ENCODE measurements at regions not wholly inside any gene's neighbourhood (a gene's known extent, or its start where the extent isn't known, plus 50 kb on each side); places are given as distances from the start of the nearest gene placed in this dataset.
"Not testable (repeated sequence)": the region's sequence is repeated elsewhere in the genome, so short reads cannot be mapped to it uniquely, and the experiment has no call there.

DNA sequence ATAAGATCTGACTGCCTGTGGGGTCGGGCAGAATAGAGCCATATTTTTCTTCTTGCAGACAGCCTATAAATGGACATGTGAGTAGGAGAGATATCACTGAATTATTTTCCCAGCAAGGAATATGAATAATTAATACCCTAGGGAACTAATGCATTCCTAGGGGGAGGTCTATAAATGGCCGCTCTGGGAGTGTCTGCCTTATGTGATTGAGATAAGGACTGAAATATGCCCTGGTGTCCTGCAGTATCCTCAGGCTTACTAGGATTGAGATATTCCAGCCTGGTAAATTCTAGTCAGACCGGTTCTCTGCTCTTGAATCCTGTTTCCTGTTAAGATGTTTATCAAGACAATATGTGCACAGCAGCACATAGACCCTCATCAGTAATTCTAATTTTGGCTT, 1399.4 kb downstream of the GATA3 start:
- DNase-seq; H3K36me3 Mint-ChIP-seq; H3K27ac Mint-ChIP-seq; POLR2A ChIA-PET; H3K9me3 Mint-ChIP-seq; H3K4me1 Mint-ChIP-seq; ATAC-seq (ENCODE audit: low read depth); H3K27me3 Mint-ChIP-seq; H3K4me3 Mint-ChIP-seq: not testable (repeated sequence)

DNA sequence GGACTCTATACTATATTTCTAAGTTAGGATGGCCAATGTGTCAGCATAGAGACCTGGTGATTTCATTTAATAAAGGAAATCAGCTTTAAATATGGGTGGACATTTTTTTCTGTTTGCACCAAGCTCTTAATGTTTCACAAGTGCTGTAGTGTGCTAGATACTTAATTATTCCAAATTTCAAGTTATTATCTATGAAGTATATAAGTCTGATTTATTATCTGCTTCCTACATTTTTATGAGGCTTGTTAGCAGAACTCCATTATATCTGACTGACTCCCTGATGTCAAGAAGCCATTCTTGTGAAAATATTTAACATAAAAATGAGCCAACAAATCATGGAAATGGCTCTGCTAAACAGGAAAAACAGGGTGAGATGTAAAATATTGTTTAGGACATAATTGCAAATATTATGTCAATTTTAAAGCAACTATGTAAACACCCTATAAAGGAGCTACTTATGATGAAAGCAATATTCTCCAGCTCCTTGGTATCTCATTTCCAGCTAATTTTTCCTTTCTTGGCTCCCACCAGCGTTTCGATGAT, 1415.2 kb downstream of the GATA3 start:
- ATAC-seq (ENCODE audit: low read depth) (no peak), DNase-seq (no peak)
- H3K27me3 Mint-ChIP-seq, result peaks cover 1% of the 10 kb centered on the region
- H3K4me1 Mint-ChIP-seq, result no peaks in the 10 kb centered on the region
- POLR2A ChIA-PET, result no interaction called here
- no peak overlapping the region for H3K27ac Mint-ChIP-seq
- no peak overlapping the region for H3K4me3 Mint-ChIP-seq
- no peaks in the 10 kb centered on the region for H3K9me3 Mint-ChIP-seq
- H3K36me3 Mint-ChIP-seq, result no peaks in the 10 kb centered on the region

DNA sequence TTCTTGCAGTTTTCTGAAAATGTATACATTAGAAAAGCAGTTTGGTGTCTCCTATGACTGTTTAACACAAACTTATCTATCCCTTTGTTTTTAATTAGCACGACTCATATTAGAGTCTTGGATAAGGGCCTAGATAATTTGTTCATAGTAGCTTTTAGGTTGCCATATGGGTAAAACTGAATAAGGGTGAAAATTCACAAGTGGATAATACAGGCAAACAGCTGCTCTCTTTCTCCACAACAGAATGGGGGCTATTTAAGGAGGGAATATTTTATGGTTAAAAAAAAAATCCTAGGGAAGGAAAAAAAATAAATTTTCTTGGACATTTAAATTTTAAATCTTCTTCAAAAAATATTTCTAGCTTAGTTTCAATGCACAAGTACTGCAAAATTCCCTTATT, 1416.1 kb downstream of the GATA3 start:
- Mint-ChIP-seq H3K27me3 (no peaks in the 10 kb centered on the region), H3K4me1 (no peaks in the 10 kb centered on the region), H3K9me3 (no peaks in the 10 kb centered on the region), H3K27ac (no peak overlapping the region), H3K4me3 (no peak overlapping the region), H3K36me3 (no peaks in the 10 kb centered on the region)
- DNase-seq (no peak), ATAC-seq (ENCODE audit: low read depth) (no peak)
- POLR2A ChIA-PET, result no interaction called here

DNA sequence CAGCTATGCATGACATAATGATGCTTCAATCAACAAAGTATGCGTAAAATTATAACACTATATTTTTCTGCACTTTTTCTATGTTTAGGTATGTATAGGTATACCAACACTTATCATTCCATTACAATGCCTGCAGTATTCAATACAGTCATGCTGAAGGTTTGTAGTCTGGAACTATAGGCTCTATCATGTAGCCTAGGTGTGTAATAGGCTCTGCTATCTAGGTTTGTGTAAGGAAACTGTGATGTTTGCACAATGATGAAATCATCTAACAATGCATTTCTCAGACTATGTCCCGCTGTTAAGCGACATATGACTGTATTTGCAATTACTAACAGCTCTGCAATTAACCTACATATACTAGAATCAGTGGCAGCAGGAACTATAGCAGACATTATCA, 1447.5 kb downstream of the GATA3 start:
- H3K27ac Mint-ChIP-seq, result no peak overlapping the region
- H3K4me3 Mint-ChIP-seq, result no peak overlapping the region
- POLR2A ChIA-PET, result no interaction called here
- H3K9me3 Mint-ChIP-seq, result no peaks in the 10 kb centered on the region
- DNase-seq (no peak), ATAC-seq (ENCODE audit: low read depth) (no peak)
- no peaks in the 10 kb centered on the region for H3K27me3 Mint-ChIP-seq
- no peaks in the 10 kb centered on the region for H3K36me3 Mint-ChIP-seq
- no peaks in the 10 kb centered on the region for H3K4me1 Mint-ChIP-seq

DNA sequence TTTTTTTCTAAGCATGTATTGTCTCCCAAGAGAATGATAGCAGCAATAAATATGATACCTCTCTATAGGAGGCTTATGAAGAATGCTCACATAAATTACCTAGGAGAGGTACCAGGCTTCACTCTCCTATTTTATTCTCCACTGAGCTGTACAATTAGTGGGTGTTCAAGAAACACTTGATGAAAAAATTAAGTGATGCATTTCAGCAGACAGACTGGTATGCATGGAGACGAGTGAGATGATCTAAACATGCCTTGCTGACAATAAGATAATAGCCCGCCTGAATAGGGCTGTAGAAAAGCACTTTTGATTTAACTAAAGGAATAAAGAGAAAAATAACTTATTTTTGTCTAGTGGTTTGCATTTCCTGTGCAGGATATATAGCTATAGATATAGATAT, 1449.7 kb downstream of the GATA3 start:
- Mint-ChIP-seq H3K27ac (no peak overlapping the region), H3K4me3 (no peak overlapping the region), H3K36me3 (no peaks in the 10 kb centered on the region), H3K27me3 (no peaks in the 10 kb centered on the region), H3K9me3 (no peaks in the 10 kb centered on the region), H3K4me1 (no peaks in the 10 kb centered on the region)
- DNase-seq, result no peak
- no peak for ATAC-seq (ENCODE audit: low read depth)
- POLR2A ChIA-PET, result no interaction called here

DNA sequence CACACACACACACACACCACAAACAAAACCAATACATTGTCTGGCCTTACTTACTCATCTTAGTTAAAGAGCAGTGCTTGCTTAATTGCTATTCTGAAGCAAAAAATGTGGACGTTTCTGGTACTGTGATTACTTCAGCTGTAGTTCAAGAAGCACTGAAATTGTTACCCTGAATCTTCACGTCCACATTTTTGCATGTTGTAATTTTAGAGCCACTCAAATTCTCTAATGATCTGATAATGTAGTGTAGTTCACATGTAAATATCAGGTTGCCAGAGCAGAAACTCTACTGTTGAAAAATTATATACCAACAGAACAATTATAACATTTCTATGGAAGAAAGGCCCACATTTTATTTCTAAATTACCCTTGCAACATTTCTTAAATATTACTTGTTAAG, 1451.1 kb downstream of the GATA3 start:
- H3K27ac Mint-ChIP-seq, result no peak overlapping the region
- no peaks in the 10 kb centered on the region for H3K27me3 Mint-ChIP-seq
- no peak overlapping the region for H3K4me3 Mint-ChIP-seq
- H3K4me1 Mint-ChIP-seq, result no peaks in the 10 kb centered on the region
- no peaks in the 10 kb centered on the region for H3K36me3 Mint-ChIP-seq
- H3K9me3 Mint-ChIP-seq, result no peaks in the 10 kb centered on the region
- ATAC-seq (ENCODE audit: low read depth), result no peak
- DNase-seq, result no peak
- POLR2A ChIA-PET, result no interaction called here

DNA sequence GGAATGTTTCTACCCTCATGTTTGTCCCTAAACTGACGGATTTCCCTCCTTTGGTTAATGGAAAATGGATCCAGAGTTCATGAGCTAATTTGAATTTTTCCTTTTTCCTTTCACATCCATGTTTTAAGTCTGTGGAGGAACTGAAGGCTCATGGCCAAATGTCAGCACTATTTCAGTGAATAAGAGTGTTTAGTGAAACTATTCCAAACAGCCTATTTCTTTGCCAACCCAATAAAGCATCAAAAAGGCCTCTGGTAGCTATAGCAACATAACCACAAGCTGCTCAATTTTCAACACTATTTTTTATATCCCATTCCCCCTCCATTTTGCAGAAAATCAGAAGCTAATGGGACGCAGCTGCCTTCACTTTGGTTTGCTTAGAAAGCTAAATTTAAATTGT, 1454.1 kb downstream of the GATA3 start:
- Mint-ChIP-seq H3K27ac (no peak overlapping the region), H3K9me3 (no peaks in the 10 kb centered on the region), H3K4me3 (no peak overlapping the region), H3K36me3 (no peaks in the 10 kb centered on the region), H3K4me1 (no peaks in the 10 kb centered on the region), H3K27me3 (no peaks in the 10 kb centered on the region)
- POLR2A ChIA-PET, result no interaction called here
- DNase-seq (no peak), ATAC-seq (ENCODE audit: low read depth) (no peak)

DNA sequence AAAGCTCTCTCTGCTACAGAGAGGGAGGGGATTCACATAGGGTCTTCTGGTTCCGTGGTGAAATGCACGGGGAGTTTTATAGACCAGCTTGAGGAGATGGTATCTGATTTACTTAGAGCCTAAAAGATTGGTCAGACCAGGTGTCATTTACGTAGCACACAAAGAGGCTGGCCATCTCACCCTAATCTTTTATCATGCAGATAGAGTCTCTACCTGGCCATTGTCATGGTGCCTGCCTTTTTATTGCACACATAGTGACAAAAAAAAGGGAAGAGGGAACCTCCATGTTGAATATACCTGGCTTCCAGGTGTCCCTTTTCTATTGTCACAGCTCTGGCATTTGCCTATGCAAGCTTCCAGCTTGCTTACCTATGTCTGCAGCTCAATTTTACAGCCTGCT, 1456.1 kb downstream of the GATA3 start:
- Mint-ChIP-seq H3K4me3 (no peak overlapping the region), H3K27ac (no peak overlapping the region), H3K36me3 (no peaks in the 10 kb centered on the region), H3K27me3 (no peaks in the 10 kb centered on the region), H3K9me3 (no peaks in the 10 kb centered on the region), H3K4me1 (no peaks in the 10 kb centered on the region)
- DNase-seq, result no peak
- ATAC-seq (ENCODE audit: low read depth), result no peak
- POLR2A ChIA-PET, result no interaction called here

DNA sequence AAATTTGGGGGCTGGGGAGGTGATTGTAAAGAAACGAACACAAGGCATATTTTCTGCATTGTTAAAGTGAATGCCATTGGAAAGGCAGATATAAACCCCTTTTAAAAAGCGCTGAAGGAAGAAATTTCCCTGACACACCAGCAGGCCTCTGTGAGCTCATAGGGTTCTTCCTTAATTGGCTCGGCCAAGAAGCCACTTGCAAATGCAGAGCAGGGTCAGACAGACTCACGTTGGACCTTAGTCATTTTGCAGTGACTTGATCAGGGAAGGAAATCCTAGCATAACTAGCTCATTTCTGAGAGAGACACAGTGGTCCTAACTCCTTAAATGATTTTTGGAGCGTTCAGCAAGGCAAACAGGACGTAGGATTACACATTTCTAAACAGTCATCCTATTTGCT, 1461.4 kb downstream of the GATA3 start:
- Mint-ChIP-seq H3K36me3 (no peaks in the 10 kb centered on the region), H3K9me3 (no peaks in the 10 kb centered on the region), H3K27me3 (no peaks in the 10 kb centered on the region), H3K4me1 (no peaks in the 10 kb centered on the region), H3K27ac (no peak overlapping the region), H3K4me3 (no peak overlapping the region)
- no peak for ATAC-seq (ENCODE audit: low read depth)
- no peak for DNase-seq
- POLR2A ChIA-PET, result no interaction called here

DNA sequence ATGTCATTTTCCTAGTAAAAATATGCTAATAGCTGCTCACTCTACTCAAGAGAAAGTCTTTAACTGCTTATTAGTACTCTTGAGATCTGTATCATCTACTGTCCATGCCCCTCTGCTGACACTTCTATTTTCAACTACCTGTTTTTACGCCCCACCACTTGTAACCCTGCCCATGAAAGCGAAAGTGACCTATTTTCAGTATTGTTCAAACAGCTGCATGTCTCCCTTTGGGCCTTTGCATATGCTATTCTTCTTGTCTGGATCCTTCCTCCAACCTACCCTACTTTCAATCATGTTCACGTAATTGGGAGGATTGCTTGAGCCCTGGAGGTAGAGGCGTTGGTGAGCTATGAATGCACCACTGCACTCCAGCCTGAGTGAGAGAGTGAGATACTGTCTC, 1481.3 kb downstream of the GATA3 start:
- no peak for DNase-seq
- no peak overlapping the region for H3K27ac Mint-ChIP-seq

DNA sequence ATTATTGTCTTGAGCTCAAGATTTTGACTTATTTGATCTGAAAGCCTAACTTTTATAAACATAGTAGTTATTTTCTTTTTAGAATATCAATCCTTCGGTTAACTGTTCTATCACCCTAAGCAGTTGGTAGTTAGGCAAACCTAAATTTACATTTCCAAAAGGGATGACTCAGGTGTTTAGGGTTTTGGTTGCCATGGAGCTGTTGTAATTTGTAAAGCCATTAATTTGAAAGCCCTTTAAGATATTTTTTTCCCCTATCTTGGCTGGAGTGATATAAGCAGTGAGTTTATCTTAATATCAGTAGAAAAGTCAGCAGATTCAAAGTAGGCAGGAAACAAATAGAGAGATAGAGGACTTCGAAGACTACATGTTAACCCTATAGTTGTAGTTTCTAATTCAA, 1472.6 kb upstream of the CELF2 start:
- Mint-ChIP-seq H3K36me3 (no peaks in the 10 kb centered on the region), H3K4me1 (no peaks in the 10 kb centered on the region), H3K27ac (no peak overlapping the region), H3K9me3 (no peaks in the 10 kb centered on the region), H3K4me3 (no peak overlapping the region), H3K27me3 (peaks cover 1% of the 10 kb centered on the region)
- POLR2A ChIA-PET, result no interaction called here
- DNase-seq, result no peak
- ATAC-seq (ENCODE audit: low read depth), result no peak

More for the DNA sequence above, 1481.3 kb downstream of the GATA3 start:
- POLR2A ChIA-PET, result no interaction called here
- Mint-ChIP-seq H3K27me3 (no peaks in the 10 kb centered on the region), H3K9me3 (no peaks in the 10 kb centered on the region), H3K4me3 (no peak overlapping the region), H3K36me3 (no peaks in the 10 kb centered on the region), H3K4me1 (no peaks in the 10 kb centered on the region)
- no peak for ATAC-seq (ENCODE audit: low read depth)

DNA sequence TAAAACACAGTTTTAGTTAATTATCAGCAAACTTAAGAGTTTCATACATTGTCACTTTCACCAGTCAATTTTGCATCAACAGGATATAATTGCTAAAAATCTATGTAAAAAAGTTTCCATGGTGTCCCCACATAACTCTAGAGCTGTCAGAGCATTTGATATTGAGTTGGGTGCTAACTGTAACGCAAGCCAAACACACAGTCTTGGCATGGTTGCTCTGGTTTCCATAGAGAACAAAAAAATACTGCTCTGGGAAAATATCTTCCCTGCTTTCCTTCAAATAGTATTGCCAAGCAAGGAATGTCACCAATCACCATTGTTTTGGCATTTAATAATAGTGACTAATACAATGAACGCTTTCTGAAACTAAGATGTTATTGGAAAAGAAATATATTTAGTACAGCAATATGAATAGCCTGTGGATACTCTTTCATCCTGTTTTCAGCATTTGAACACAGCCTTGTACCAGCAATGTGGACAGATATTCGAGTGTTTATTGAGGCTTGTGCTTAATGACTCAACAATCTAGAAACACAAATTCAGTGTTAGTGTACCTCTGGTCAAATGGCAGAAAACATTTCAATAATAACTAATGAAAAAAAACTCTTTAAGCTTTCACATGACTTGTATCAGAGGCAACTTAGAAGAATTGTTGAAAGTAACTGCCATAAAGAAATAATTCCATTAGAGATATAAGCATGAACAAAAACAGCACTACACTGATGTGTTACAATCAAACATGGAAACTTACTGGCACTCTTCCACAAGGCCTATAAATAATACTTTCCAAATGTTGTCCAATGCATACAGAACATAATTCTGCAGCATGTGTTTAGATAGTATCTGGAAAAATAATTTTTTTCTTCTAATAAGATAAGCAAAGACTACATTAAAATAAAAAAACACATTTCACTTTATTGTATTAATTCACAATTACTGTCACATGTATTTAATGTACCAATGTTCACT, 1469.5 kb upstream of the CELF2 start:
- POLR2A ChIA-PET, result no interaction called here

DNA sequence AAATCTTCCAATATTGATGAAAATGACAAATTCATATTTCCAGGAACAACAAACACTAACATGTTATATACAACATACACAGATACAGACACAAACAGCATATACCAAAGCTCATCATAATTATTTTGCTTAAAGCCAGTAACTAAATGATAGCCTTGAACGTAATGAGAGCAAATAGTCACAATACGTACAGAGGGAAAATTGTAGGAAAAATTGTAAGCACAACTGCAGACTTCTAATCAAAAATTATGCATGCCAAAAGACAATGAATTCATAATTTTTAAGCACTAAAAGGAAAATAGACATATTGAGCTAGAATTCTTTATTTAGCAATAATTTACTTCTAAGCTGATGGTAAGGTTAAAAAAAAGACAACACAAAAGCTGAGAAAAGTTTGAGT, 1466.9 kb upstream of the CELF2 start:
- Mint-ChIP-seq H3K27ac (no peak overlapping the region), H3K4me3 (no peak overlapping the region), H3K27me3 (peaks cover 4% of the 10 kb centered on the region), H3K4me1 (no peaks in the 10 kb centered on the region), H3K36me3 (no peaks in the 10 kb centered on the region), H3K9me3 (peaks cover 2% of the 10 kb centered on the region)
- DNase-seq, result no peak
- POLR2A ChIA-PET, result no interaction called here
- ATAC-seq (ENCODE audit: low read depth), result no peak

More for the DNA sequence above, 1469.5 kb upstream of the CELF2 start:
- ATAC-seq (ENCODE audit: low read depth) (no peak), DNase-seq (no peak)
- H3K4me1 Mint-ChIP-seq, result no peaks in the 10 kb centered on the region
- no peak overlapping the region for H3K4me3 Mint-ChIP-seq
- H3K36me3 Mint-ChIP-seq, result no peaks in the 10 kb centered on the region
- H3K27ac Mint-ChIP-seq, result no peak overlapping the region
- peaks cover 4% of the 10 kb centered on the region for H3K27me3 Mint-ChIP-seq
- H3K9me3 Mint-ChIP-seq, result peaks cover 2% of the 10 kb centered on the region

DNA sequence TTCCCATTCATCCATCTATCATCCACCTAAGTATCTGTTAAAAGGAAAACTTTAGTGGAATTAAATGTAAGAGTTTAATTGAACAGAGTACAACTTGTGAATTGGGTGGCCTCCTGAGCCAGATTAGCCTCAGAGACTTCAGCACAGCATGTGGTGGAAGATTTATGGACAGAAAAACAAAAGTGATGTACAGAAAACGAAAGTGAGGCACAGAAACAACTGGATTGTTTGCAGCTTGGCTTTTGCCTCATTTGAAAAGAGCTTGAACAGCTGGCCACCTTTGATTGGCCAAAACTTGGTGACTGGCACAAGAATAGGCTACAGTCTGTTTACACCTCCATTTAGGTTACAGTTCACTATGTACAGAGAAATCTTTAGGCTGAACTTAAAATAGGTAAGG, 1463.4 kb upstream of the CELF2 start:
- Mint-ChIP-seq H3K36me3 (no peaks in the 10 kb centered on the region), H3K27ac (no peak overlapping the region), H3K4me3 (no peak overlapping the region), H3K4me1 (no peaks in the 10 kb centered on the region), H3K9me3 (peaks cover 2% of the 10 kb centered on the region), H3K27me3 (peaks cover 4% of the 10 kb centered on the region)
- DNase-seq, result no peak
- ATAC-seq (ENCODE audit: low read depth), result no peak
- POLR2A ChIA-PET, result no interaction called here

Measured in activated naive CD8-positive, alpha-beta T cell treated with anti-CD3 and anti-CD28 coated beads, Interleukin-2, amount 10 ng/mL, durations not matched to agents 7 days and 5 days (primary cell).